ENCODE measurements at regions not wholly inside any gene's neighbourhood (a gene's known extent, or its start where the extent isn't known, plus 50 kb on each side); places are given as distances from the start of the nearest gene placed in this dataset.

GRCh38 chr13:26965952-26966700, 205.5 kb downstream of the USP12 start:
- DNase-seq (ENCODE audit: low read depth): no peak

GRCh38 chr13:26964278-26965250, 204.0 kb upstream of the GPR12 start:
- no peak for DNase-seq (ENCODE audit: low read depth)

GRCh38 chr13:26962671-26963070, 202.1 kb upstream of the GPR12 start:
- DNase-seq (ENCODE audit: low read depth): no peak

- DNase-seq (ENCODE audit: low read depth): no peak
Measured at GRCh38 chr13:26961890-26962615, 201.5 kb upstream of the GPR12 start.

GRCh38 chr13:26957182-26957581, 196.6 kb upstream of the GPR12 start:
- DNase-seq (ENCODE audit: low read depth): no peak

- no peak for DNase-seq (ENCODE audit: low read depth)
Measured at GRCh38 chr13:26956522-26957142, 196.0 kb upstream of the GPR12 start.

- no peak for DNase-seq (ENCODE audit: low read depth)
Measured at GRCh38 chr13:26954976-26955375, 194.4 kb upstream of the GPR12 start.

GRCh38 chr13:26953291-26953690, 192.7 kb upstream of the GPR12 start:
- DNase-seq (ENCODE audit: low read depth): no peak

GRCh38 chr13:26952551-26953143, 192.1 kb upstream of the GPR12 start:
- DNase-seq (ENCODE audit: low read depth): no peak

- DNase-seq (ENCODE audit: low read depth): no peak
Measured at GRCh38 chr13:26951581-26952177, 191.1 kb upstream of the GPR12 start.

GRCh38 chr13:26950968-26951367, 190.4 kb upstream of the GPR12 start:
- no peak for DNase-seq (ENCODE audit: low read depth)

GRCh38 chr13:26950546-26950945, 190.0 kb upstream of the GPR12 start:
- no peak for DNase-seq (ENCODE audit: low read depth)

- no peak for DNase-seq (ENCODE audit: low read depth)
Measured at GRCh38 chr13:26949701-26950502, 189.3 kb upstream of the GPR12 start.

GRCh38 chr13:26948353-26948752, 187.8 kb upstream of the GPR12 start:
- no peak for DNase-seq (ENCODE audit: low read depth)

GRCh38 chr13:26946684-26947343, 186.2 kb upstream of the GPR12 start:
- DNase-seq (ENCODE audit: low read depth): no peak

GRCh38 chr13:26943748-26944147, 183.2 kb upstream of the GPR12 start:
- DNase-seq (ENCODE audit: low read depth): no peak

- no peak for DNase-seq (ENCODE audit: low read depth)
Measured at GRCh38 chr13:26942184-26942583, 181.6 kb upstream of the GPR12 start.

GRCh38 chr13:26941345-26942174, 181.0 kb upstream of the GPR12 start:
- no peak for DNase-seq (ENCODE audit: low read depth)

GRCh38 chr13:26934096-26934495, 173.5 kb upstream of the GPR12 start:
- no peak for DNase-seq (ENCODE audit: low read depth)

All from stimulated activated CD8-positive, alpha-beta memory T cell treated with anti-CD3 and anti-CD28 coated beads, Interleukin-4, amount 100 ng/mL, for 24 hours (primary cell).